HG03045 (cell line): ENCODE measurements at regions not wholly inside any gene's neighbourhood (a gene's known extent, or its start where the extent isn't known, plus 50 kb on each side); places are given as distances from the start of the nearest gene placed in this dataset.

ENCODE experiments used
- ATAC-seq: cut with Tn5 transposase; IDR thresholded peaks from one replicate; pipeline ENCODE4 v1.9.1; 2021; ENCODE audit warnings: mild to moderate bottlenecking, moderate library complexity; ENCODE audit not compliant: unreplicated experiment

DNA sequence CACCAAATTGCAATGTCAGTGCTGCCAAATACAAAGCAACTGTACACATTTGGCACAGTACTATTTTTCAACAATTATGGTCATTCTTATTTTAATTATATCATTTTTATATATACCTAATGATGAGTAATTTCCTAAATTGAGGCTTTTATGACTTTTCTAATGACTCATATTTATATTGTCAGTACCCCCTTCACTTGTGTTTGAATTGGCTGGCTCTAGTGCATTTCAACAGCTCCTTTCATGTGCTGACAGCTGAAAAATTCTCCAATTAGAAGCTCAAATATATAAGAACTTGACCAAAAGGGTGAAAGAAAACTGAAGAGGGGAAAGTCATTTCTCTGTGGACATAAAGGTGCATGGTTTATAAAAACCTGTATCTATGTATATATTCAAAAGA lies 263.3 kb downstream of the SLITRK1 start:
- ATAC-seq = no peak

DNA sequence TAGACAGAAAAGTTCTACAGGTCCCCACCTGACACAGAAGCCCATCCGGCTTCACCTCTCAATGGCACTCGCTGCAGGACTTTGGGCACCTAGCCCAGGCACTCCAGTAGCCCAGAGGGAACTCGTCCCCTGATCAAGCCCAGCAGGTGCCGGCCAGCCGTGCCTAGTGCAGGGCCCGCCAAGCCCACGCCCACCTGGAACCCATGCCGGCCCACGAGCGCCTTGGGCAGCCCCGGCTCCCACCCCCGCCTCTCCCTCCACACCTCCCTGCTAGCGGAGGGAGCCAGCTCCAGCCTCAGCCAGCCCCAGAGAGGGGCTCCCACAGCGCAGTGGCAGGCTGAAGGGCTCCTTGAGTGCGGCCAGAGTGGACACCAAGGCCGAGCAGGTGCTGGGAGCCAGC lies 268.8 kb downstream of the SLITRK1 start:
- ATAC-seq = no peak

DNA sequence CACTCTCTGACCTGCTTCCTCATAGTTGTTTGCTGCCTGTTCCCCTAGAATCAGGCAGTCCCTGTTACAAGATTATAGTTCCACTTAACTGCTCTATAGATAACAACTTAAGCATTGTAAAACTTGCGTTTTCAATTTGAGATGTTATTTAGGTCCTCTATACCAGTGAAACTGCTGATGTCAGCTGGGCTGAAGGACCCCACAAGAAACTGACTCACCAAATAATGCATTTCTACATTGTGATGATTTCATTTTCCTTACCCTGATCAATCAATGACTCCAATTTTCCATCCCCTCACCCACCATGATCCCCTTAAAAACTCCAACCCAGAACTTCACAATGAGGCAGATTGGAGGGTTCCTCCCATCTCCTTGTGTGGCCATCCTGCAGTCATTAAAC lies 280.7 kb downstream of the SLITRK1 start:
- ATAC-seq = no peak

DNA sequence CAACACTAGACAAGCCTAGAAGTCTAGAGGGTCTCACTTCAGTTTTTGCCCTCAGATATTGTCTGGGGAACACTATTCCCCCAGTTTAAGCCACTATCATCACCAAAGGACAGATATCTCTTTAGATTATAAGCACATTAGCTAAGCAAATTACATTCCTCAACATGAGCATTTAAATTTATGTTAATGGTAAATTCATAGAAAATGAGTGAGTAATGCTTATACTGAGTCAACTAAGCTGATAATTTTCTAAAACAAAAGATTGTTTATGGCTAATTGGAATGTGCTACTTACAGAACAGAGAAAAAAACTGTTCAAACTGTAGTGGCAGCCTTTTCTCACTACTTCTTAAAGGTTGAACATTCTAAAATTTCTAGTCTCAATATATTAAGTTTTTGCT lies 290.2 kb downstream of the SLITRK1 start:
- no peak for ATAC-seq

DNA sequence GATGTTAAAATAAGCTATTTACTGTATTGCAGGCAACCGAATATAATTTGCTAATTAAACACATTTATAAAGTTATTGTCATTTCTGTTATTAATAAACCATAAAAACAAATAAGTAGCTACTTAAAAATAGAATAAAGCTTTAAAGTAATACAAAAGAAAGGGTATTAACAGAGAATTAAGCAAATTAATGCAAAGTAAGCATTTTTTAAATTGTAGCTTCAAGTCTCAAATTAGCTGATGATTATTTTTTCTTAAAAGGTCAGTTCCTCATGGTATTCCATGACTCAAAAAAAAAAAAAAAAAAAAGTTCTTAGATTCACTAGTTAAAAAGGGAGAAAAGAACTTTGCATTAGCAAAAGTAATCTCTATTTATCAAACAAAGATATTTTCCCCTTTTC lies 292.5 kb downstream of the SLITRK1 start:
- no peak for ATAC-seq

DNA sequence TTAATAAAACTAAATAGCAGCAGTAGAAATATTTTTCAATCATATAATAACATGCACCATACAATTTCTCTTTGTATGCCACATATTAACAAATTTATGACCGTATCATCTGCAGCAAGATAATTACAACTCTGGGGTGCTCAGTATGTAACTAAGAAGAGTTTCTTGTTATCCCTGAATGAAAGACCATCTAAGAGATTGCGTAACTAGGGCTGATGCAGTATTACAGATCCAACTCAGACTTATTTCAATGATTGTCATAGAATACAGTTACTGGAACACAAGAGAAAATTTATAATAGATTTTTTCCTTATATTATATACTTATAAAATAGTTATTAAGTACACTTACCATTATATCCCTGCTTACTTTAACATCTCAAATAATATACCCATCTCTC lies 305.1 kb downstream of the SLITRK1 start:
- no peak for ATAC-seq

DNA sequence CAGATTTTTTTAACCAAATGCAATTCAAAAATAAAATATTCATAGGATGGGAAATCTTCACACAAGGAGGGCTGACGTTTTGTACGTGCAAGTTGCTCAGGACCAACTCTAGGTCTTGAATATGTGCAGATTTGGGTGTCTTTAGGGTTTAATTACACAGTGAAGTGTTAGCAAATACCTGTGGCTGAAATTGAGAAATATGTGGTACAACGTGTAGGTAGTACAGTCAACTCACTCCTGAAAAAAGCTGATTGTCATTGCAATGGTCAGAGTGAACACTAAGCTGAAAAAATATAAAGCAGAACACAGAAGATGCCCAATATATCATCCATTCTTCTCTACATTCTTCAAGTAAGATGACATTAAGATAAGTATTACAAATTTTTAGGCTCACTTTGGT lies 314.3 kb downstream of the SLITRK1 start:
- ATAC-seq = no peak

DNA sequence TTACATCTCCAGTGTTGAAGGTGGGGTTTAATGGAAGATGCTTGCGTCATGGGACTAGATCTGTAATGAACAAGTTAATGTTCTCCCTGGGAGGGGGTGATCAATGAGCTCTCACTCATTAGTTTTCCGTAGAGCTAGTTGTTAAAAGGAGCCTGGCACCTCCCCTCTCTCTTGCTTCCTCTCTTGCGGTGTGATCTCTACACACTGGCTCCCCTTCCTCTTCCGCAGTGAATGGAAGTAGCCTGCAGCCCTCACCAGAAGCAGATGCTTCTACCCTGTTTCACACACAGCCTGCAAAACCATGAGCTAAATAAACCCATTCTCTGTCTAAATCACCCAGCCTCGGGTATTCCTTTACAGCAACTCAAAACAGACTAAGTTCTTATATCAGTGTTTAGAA lies 318.8 kb downstream of the SLITRK1 start:
- no peak for ATAC-seq

DNA sequence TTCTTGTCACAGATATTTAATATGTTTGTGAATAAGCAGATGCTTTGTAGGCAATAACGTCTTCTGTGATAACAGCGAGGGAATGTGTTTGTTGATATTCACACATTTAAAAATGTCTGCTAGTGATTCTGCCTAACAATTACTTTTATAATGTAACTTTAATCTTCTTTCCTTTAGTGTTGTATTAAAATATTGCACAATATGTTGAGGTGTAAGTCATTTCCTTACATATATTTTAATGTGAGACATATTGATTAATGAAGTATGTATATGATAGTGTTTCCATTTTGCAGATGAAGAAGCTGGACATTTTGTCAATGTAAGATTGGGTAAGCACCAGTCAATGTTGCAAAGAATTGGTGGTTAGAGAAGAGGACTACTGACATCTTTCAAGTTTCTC lies 324.4 kb downstream of the SLITRK1 start:
- no peak for ATAC-seq

DNA sequence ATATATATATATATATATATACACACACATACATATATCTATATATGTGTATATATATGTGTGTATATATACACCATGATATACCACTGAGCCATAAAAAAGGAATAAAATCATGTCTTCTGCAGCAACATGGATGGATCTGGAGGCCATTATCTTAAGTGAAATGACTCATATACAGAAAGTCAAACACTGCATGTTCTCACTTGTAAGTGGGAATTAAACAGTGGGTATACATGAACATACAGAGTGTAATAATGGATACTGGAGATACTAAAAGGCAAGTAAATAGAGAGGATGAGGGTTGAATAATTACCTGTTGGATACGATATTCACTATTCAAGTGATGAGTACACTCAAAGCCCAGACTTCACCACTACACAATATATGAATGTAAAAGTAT lies 332.6 kb downstream of the SLITRK1 start:
- ATAC-seq = no peak

DNA sequence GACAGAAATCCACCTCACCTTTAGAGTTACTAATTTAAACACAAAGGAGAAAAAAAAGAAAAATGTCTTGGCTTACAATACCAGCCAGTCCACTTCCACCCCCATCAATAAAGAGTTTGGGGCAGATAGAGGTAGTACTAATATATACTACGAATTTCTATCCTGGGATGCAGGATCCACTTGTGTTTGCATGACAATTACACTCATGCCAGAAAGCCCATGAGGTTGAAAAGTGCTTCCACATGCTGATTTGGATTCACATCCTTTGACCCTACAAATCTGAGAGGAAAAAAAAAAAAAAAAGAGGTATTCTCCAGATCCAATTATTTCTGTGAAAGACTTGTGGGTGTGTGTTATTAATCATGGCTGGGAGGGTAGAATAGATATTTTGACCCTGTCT lies 335.2 kb downstream of the SLITRK1 start:
- no peak for ATAC-seq

DNA sequence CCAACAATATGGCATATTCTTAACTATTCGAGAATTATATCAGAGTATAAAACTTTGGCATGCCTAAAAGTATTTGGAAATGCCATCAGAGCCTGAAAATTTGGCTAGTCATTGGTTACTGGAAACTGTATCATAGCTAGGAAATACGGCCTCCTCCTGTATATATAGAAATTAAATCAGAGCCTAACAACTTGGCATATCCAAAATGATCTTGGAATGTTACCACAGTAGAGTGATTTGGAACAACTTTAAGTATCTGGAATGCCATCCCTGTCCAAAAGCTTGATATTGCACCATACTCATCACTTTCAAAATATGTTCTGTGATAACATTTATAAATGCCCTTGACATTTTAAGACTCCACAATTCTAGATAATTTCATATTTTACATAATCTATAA lies 335.8 kb downstream of the SLITRK1 start:
- ATAC-seq = no peak

DNA sequence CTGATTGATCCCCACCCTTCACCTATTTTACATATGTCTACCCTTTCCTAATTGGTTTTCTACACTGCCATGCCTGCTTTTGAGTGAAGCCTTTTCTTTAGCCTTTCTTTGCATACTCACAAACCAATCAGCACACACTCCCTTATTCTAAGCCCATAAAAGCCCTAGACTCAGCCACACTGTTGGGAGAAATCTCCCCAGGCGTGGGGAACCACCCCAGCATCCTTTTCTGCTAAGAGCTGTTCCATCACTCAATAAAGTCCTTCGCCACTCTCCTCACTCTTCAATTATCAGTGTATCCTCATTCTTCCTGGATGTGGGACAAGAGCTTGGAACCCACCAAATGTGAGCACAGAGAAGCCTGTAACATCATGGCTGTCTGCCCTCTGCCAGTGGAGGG lies 343.6 kb downstream of the SLITRK1 start:
- no peak for ATAC-seq

DNA sequence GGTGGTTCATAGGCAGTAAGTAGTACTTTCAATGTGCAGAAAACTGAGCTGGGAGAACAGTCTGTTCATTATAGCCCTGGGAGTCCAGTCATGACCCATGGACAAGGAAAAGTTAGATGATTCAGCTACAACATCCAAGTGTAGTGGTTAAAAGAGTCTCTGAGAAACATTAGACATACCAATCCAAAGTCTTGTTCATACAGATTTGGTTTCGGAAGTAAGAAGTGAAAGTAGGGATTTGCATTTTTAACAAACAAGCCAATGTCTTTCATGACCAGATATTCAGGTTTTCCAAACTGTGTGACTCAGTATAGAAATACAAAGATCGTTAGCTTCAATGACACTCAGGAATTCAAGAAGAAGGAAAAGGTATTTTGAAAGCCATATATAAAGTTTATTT lies 345.3 kb downstream of the SLITRK1 start:
- no peak for ATAC-seq

DNA sequence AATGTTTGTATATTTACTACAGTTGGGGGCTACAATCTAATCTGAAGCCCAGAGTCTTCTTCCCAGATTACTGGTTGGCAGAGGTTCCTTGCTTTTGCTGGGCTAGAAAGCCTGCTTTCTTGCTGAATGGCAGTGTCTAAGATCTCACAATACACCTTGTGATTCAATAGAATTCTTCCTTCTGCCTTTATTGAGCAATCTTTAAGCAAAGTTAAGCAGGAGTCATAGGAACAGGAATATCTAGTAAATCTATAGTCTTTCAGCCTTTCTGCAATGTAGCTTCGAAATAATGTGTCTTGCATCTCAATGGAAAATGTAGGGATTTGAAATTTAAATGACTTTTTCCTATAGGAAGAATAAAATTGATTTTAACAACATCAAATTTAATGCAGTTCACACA lies 346.1 kb downstream of the SLITRK1 start:
- ATAC-seq = no peak

DNA sequence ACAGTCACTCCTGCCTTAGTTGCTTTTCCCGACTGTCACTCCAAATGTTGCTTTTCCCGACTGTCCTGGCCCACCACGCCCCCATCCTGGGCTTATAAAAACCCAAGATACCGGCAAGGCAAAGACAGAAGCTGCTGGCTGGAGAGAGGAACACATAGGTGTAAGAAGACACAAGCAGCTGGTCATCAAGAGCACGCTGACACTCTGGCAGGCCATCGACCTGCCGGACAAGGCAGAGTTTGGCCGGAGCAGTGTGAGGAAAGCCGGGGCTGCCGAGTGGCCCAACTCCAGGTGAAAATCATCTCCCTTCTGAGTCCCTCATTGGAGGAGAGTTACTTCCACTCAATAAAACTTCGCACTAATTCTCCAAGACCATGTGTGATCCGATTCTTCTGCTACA lies 349.5 kb downstream of the SLITRK1 start:
- ATAC-seq = no peak

DNA sequence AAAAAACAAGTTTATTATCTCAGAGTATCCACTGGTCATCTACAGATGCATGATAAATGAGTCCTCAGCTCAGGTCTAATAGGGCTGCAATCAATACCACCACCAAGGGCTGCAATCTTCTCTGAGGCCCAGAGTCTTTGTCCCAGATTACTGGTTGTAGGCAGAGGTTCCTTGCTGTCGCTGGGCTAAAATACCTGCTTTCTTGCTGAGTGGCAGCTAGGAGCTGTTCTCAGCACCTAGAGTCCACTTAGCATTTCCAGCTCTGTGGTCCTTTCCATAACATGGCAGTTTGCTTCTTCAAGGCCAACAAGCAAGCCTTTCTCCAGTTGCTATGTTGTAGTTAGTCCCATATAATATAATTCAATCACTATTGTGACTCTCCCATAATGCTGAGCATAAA lies 351.3 kb downstream of the SLITRK1 start:
- ATAC-seq = no peak

DNA sequence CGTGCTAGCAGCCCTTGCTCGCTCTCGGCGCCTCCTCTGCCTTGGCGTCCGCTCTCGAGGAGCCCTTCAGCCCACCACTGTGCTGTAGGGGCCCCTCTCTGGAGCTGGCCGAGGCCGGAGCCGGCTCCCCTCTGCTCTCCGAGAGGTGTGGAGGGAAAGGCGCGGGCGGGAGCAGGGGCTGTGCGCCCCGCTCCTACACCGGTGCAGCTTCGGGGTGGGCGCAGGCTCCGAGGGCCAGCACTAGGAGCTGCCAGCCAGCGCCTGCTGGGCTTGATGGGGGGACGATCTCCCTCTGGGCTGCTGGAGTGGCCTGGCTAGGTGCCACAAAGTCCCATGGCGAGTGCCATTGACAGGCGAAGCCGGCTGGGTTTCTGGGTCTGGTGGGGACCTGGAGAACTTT lies 365.5 kb downstream of the SLITRK1 start:
- ATAC-seq = no peak

DNA sequence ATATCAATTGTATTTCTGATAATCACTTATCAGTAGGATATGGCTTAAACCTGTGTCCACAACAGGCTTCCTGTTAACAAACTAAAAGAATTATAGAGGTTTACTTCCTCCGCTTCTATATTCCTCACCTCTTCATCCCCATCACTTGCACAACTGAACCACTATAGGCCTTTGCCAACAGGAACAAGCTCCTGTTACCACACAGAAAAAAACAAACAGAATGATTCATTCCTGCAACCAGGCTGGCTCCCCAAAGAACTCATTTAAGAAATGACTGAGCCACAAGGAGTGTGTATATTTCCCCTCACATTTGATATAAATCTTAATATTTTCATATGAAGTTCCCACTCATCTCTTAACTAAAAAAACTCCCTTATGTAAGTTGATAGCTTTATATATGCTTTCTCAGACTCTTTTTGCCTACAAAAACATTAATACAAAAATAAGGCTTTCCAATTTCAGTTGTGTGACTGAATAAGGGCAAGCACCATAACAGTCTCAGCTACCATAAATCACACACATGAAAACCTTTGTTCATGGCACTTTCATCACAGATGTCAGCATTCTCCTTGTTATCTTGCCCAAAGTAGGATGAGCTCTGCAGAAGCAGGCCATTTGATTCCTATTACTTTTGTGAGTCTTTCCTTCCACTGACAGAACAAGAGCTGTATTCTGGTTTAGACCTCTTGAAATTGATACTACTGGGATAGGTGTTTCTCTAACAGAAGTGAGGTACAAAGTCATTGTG lies 366.8 kb downstream of the SLITRK1 start:
- ATAC-seq = no peak

DNA sequence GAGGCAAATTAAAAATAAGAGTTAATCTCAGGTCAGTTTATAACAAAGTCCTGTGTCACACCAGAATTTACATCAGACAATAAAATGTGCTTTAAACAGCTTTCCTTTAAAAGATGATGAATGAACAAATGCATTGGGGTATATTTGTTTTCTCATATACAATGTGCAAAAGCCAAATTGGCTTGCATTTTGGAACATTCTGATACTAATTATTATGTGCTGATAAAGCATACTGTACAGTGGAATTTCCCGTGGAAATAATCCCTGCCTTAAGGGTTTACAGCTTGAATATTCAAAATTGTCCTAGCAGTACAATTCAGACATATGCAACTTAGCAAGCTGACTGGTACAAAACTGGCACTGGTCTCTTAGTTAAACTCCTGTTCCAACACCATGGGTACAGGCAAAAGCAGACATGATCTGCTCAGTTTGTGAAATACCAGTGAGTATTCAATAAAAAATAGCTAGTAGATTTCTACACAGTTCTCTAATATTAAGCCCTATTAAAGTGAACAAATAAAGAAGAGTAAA lies 373.4 kb downstream of the SLITRK1 start:
- no peak for ATAC-seq

DNA sequence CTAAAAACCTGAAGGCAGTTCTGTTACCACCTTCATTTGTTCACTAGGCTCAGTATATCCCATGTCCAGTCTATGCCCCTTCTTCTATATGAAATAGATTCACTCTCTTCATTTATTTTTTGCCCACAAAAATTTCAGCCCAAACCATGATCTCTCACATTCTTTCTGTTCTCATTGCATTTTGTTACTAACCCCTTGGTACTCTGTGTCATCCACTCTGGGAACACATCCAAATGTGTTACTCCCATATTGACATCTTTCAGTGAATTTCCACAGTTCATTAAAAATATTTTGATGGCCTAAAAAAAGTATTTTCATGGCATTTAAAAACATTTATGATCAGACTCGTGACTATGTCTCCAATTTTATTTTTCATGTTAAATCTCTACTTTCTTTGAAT lies 378.9 kb downstream of the SLITRK1 start:
- no peak for ATAC-seq

DNA sequence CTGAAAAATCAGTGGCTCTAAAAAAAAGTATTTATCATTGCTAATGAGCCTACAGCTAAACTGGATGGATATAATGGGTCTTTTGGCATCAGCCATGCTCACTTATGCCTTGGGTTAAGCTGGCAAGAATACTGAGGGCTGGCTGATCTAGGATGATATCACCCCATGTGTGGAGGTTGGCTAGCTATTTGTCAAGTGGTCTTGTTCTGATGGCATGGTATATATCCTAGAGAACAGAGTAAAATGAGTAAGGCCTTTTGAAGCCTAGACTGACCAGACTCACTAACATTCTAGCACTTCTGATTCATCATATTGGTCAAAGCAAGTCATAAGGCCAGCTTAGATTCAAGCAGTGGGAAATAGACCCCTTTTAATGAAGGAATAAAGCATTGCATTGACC lies 383.0 kb downstream of the SLITRK1 start:
- ATAC-seq = no peak
